GM12872 (cell line): ENCODE measurements at regions not wholly inside any gene's neighbourhood (a gene's known extent, or its start where the extent isn't known, plus 50 kb on each side); places are given as distances from the start of the nearest gene placed in this dataset.

Source experiments
- TF ChIP-seq, protein P1 (sequence below): IDR thresholded peaks from 3 replicates; pipeline ENCODE4 v1.5.1; 2011; ENCODE audit warnings: low read depth, mild to moderate bottlenecking, low read length, moderate library complexity; ENCODE audit not compliant: insufficient read depth

DNA sequence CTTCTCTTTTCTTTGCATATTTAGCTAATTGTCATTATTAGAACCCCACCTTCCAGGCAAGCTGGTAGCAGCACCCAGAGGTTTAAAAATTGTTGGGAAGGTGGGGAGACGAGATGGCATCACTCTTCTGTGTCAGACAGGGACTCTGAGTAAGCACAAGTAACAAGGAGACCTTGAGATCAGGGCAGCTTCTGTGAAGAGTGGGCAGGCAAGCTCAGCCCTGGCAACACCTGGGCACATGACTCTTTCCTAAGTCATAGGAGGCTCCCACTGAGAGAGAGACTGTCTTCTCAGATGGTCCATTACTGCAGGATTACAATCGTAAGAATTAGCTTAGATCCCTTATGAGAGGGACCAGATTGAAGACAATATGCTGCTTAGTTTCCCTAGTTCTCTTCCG is 183.5 kb downstream of the BRINP2 start:
- TF ChIP-seq, protein P1, sequence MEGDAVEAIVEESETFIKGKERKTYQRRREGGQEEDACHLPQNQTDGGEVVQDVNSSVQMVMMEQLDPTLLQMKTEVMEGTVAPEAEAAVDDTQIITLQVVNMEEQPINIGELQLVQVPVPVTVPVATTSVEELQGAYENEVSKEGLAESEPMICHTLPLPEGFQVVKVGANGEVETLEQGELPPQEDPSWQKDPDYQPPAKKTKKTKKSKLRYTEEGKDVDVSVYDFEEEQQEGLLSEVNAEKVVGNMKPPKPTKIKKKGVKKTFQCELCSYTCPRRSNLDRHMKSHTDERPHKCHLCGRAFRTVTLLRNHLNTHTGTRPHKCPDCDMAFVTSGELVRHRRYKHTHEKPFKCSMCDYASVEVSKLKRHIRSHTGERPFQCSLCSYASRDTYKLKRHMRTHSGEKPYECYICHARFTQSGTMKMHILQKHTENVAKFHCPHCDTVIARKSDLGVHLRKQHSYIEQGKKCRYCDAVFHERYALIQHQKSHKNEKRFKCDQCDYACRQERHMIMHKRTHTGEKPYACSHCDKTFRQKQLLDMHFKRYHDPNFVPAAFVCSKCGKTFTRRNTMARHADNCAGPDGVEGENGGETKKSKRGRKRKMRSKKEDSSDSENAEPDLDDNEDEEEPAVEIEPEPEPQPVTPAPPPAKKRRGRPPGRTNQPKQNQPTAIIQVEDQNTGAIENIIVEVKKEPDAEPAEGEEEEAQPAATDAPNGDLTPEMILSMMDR: no peak

DNA sequence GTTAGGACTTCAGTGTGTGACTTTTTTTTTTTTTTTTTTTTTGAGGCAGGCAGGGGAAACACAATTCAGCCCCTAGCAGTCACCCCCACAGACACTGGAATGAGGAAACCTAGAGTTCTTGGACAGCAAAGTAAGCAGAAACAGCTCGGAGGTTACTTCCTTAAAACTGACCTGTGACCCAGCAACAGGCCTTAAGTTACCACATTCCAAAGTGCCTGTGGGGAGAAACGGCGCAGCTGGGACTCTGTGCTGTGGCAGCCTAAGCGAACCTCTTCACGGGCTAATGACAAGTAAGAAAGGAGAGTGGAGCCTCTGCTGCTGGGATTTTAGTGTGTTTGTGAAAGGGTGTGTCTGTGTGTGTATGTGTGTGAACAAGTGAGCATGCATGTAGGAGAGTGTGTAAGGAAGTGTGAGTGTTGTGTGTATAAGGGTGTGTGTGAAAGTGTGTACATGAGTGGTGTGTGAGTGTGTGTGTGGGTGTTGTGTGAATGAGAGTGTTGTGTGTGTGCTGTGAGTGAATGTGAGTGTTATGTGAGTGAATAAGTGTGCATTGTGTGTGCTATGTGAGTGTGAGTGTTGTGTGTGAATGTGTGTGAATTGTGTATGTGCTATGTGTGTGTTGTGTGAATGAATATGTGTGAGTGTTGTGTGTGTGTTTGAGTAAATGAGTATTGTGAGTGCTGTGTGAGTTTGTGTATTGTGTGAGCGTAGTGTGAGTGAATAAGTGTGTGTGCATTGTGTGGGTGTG is 180.8 kb downstream of the BRINP2 start:
- TF ChIP-seq, protein P1: no peak

DNA sequence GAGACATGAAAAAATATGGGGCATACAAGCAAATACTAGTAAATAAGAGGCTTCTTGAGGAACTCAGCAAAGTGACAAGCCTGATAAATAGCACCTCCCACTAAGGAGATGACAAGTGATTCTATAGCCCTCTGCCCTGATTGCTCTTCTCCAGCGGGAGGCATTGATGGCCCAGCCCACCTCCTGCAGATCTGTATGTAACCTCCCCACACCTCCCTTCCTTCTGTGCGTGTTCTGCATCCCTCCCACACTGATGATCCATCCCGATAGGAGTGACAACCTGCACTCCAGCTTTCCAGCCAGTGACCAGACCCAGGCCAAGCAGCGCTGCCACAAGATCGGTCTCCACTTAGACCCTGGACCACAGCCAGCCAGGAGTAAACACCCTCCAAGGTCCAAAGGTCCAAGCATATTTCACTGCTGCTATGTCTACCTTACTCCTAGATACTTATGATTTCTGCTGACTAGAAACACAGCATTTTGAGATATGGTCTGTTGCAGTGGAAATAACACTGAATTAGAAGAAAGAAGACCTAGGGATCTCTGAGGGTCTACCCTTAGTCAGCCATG is 176.1 kb downstream of the BRINP2 start:
- TF ChIP-seq, protein P1: no peak

DNA sequence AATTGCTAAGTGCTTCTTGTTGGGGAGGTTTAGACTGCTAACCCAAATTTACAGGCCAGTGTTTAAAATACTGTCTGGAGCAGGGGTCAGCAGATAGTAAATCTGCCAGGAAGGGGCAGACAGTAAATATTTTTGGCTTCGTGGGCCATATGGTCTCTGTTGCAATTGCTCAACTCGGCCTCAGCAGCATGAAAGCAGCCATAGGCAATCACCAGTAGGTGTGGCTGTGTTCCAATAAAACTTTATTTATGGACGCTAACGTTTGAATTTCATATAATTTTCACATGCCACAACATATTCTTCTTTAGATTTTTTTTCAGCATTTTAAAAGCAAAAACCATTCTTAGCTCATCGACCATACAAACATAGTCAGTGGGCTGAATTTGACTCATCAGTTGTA is 172.7 kb downstream of the BRINP2 start:
- TF ChIP-seq, protein P1: no peak

DNA sequence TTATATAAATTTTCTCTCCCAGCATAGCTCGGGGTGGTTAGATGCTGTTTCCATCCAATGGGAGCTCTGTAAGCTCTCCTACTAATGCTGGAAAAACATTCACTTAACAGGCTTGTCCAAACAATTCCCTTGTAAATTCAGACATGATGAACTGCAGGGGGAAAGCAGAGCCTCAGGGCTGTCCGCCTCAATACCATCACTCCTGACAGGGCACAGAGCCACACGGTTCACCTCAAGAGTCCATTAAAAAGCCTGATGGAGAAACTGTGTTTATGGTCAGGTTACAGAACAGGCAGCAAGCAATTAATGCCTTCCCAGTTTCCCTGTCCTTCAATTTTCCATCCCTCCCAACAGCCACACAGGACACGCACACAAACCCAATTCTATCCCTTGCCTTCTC is 171.0 kb downstream of the BRINP2 start:
- TF ChIP-seq, protein P1: no peak

DNA sequence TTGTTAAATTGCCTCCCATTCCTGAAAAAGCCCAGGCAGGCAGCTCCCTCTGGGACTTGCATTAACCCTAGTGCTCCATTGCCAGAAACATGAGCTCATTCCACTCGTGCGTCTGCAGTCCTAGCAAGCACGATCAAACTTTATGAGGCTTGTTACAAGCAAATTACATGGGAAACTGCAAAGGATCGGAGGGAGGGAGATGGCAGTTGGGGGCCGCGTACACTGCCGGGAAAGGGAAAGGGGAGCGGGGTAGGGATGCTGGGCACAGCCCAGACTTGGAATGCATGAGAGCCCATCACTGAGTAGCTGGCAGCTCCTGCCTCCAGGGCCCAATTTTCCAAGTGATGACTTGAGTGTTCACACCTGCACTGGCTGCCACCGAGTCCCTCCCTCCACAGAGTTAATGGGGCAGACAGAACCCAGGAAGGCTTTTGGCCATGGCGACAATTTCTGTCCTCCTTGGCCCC is 169.9 kb downstream of the BRINP2 start:
- TF ChIP-seq, protein P1: no peak

DNA sequence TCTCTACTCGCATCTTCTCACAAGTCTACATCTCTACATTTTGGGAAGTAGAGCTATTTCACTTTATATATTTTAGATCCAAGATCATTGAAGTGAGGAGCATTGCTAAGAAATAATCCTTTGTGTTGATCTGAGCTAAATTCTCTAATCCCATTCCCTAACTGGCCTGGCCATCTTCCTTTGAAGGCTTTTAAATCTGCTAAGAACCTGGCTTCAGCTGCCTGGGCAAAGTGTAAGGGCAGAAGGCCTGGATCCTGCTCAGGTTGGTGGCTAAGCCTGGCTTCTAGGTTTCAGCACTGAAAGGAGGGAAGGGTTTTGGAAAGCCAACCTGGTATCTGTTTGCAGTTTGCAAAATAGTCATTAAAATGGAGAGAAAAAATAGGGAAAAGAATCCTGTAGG is 167.6 kb downstream of the BRINP2 start:
- TF ChIP-seq, protein P1: no peak
